ENCODE measurements at regions not wholly inside any gene's neighbourhood (a gene's known extent, or its start where the extent isn't known, plus 50 kb on each side); places are given as distances from the start of the nearest gene placed in this dataset.
"Not testable (repeated sequence)": the region's sequence is repeated elsewhere in the genome, so short reads cannot be mapped to it uniquely, and the experiment has no call there.

DNA sequence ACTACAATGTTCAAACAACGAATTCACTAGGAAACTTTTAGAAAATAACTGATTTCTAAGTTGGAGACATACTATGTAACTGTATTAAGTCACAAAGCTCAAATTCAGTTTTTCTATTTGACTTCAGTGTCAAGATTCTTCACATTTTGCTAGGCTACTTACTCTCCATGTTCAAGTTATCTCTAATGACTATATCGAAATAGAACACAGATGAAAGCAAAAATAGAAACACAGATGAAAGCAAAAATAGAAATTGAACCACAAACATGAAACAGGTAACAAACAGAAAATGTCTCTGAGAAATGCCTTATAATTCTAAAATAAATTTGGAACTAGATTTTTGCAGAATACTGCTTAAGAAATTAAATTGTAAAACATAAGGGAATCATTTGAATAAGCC is 113.5 kb downstream of the SPDYE17 start:
- not testable (repeated sequence) for DNase-seq

- not testable (repeated sequence) for DNase-seq
Observed at GRCh38 chr7:76914361-76914760, 117.8 kb downstream of the SPDYE17 start.

DNA sequence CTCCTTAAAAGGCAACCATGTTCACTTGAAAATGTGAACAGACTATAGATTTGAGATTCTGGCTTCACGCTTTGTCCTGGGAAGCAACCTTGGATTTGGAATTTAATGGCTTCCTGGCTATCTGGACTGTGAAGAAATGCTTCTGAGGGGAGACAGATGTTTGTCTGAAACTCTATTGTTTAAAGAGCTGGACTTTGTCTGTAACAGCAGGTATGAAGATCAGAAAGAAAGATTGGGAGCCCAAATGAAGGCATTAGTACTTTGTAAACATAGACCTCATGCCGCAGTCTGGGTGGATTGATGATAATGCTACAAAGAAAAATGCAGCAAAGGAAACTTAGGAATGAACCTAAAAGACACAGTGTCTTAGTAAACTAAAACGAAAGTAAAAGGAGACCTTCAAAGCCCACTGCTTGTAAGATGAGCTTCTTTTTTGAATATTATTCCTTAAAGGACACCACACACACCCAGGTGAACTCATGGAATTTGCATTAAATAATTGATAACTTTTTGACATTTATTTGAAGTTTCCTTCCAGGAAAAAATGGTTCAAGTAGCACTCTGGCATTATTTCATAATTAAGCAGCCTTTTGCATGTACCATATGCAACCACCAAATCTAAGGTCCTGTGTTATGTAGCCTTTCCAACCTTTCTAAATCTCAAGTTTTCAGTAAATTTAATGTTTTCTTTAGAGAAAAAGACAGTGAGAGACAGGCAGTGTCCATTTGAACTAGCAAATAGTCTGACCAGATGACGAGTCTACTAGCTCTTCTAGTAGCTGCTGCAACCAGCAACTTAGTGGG is 119.9 kb downstream of the SPDYE17 start:
- not testable (repeated sequence) for DNase-seq

- not testable (repeated sequence) for DNase-seq
Observed at GRCh38 chr7:76904688-76905087, 127.5 kb downstream of the SPDYE17 start.

GRCh38 chr7:76901944-76902710 is 130.0 kb downstream of the SPDYE17 start:
- DNase-seq = not testable (repeated sequence)

DNA sequence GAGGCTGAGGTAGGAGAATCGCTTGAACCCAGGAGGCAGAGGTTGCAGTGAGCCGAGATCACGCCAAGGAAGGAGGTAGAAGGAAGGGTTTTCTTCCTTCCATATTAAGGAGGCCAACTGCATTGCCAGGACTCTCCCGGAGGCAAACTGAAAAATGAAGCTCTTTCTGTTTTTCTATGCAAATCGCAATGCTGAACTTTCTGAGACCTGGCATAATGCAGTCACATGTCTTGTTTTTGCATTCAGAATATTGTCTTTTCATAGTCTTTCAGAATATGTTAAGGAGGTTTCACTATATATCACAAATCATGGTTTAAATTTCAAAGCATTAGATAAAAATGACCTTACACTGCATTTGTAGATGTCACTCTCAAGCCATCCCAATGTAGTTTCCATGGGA is 133.4 kb downstream of the SPDYE17 start:
- DNase-seq = not testable (repeated sequence)

DNA sequence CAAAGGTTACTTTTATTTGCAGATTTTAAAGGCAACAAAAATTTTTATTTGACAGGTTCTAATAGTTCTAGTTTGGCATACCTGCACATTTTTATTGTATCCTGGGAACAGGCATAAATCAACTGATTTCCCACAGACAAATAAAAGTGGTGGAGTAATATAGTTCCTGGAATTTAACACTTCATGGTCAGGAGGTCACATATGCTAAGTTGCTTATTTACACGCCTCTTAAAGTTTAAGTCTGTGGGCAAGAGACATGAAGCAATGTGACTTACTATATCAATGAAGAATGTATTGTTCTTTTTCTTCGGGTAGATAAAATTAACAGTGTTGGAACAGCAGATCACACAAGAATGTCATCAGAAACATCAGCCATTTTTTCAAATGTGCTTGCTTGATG is 135.2 kb downstream of the SPDYE17 start:
- DNase-seq = not testable (repeated sequence)

GRCh38 chr7:76895696-76896095 is 136.5 kb downstream of the SPDYE17 start:
- DNase-seq = not testable (repeated sequence)

GRCh38 chr7:76891771-76892170 is 140.4 kb downstream of the SPDYE17 start:
- DNase-seq = not testable (repeated sequence)

- not testable (repeated sequence) for DNase-seq
Observed at GRCh38 chr7:76879733-76880288, 152.3 kb downstream of the SPDYE17 start.

DNA sequence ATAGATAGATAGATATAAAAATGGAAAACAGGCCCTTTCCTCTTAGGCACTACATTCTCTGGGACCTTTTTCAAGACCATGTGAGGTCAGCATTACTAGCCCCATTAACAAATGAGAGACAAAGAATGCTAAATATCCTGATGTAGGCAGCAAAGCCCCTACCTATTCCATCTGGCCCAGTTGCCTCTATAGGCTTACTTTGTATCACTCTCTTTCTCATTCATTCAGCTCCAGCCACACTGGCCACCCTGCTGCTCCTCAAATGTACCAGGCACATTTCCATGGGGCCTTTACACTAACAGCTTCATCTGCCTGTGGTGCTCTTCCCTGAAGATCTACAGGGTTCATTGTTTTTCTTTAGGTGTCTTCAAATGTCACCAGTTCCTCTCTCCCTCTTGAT is 156.4 kb downstream of the SPDYE17 start:
- not testable (repeated sequence) for DNase-seq

GRCh38 chr7:76870504-76870808 is 161.7 kb downstream of the SPDYE17 start:
- DNase-seq = not testable (repeated sequence)

GRCh38 chr7:76867364-76867889 is 164.7 kb downstream of the SPDYE17 start:
- not testable (repeated sequence) for DNase-seq

- not testable (repeated sequence) for DNase-seq
Observed at GRCh38 chr7:76863150-76863773, 168.9 kb downstream of the SPDYE17 start.

- DNase-seq = not testable (repeated sequence)
Observed at GRCh38 chr7:76862241-76862640, 169.9 kb downstream of the SPDYE17 start.

DNA sequence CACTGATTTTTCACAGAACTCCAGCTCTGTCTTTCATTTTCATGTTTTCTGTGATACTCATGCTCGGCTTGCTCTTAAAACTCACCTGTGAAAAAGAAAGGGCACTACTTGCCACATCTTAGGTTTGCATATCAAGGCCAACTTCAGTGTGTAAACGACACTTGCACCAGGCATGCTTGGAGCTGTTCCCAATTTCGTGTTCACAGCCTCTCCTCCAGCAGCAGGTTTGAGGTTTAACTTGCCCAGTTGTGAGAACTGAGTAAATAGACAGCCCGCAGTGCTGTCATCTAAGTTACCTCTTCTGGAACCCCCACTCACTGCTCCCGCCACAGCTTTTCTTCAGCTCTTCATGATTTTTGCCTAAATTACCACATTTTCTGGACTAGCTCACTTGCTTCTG is 172.2 kb downstream of the SPDYE17 start:
- DNase-seq = not testable (repeated sequence)

DNA sequence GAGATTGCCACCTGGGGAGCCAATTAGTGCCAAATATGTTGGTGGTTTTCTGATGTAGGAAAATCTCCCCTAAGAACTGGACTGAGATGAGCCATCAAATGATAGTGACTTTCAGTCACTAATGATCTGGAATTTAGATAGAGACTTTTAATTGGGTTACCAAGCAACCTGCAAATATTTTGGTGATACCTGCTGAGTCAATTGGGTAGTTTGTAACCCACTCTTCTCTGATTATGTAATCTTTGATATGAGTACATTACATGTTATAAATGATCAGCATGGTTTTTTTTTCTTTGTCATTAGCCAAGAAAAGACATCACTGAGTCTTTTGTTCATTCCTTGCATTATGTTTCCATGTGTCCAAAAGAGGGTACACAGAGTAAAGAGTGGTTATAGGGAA is 177.5 kb downstream of the SPDYE17 start:
- DNase-seq = not testable (repeated sequence)

DNA sequence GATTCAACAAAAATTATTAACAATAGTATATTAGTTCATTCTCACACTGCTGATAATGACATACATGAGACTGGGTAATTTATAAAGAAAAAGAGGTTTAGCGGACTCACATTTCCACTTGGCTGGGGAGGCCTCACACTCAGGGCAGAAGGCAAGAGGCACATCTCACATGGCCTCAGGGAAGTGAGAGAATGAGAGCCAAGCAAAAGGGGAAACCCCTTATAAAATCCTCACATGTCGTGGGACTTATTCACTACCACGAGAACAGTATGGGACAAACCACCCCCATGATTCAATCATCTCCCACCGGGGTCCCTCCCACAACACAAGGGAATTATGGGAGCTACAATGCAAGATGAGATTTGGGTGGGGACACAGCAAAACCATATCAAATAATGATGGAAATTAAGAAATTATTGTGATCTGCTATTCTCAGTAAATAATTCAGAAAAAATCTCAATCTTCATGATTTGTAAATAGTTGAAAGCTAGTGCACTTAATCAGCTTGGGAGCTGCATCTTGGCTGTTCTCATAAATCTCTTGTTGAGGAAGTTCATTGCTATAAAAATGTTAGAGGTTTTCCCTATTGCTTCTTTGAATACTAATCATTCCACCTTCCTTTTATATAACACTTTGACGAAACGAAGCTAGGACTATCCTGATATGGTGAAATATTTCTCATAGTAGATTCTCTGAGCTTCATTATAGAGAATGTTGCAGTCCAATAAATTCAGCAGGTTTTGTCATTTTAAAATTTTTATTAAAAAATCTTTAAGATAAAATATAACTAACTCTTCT is 179.2 kb downstream of the SPDYE17 start:
- DNase-seq = not testable (repeated sequence)

DNA sequence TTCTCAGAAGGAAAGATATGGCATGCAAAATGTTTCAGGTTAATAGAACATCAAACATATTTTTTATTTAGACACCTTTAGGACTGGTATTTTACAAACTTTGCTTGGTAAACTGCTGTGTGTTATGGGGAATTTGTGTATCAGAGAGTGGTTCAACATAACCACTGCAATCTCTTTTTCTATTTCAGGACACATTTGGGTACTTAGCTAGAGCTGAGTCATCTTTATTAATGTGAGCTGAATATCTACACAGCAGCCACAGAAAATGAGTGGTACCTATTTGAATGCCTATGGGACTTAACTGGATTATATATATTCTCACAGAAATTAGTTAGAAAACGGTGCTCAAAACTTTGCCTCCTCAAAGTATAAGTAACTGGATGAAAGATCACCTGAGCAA is 179.8 kb downstream of the SPDYE17 start:
- DNase-seq = not testable (repeated sequence)

GRCh38 chr7:76851617-76852016 is 180.5 kb downstream of the SPDYE17 start:
- not testable (repeated sequence) for DNase-seq

DNA sequence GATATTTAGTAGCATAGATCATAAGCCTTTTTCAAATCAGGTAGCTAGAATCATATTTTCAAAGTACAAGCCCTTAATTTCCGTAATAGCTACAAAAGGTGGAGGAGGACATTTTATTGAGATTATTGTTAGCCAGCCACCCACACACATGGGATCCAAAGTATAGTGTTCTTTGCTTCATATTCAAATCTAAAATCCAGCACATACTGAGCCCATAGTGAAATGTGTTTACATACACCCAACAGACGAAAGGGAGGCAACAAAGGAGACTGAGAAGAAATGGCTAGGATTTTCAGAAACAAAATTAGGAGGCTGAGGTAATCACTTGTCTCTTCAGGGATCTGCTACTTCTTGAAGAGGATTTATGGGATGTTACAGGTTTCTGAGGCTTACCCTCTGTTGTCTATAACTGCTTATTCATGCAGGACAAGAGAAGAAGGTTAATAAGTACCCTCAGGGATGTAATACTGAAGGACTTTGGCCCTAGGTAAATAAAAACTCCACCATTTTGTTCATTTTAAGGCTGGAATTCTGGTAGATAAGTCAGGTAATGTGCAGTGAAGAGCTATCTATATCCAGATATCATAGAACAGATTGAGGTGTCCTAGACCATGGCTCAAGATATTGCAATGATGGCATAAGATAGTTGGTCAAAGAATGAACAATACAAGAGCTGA is 182.1 kb downstream of the SPDYE17 start:
- not testable (repeated sequence) for DNase-seq

Measured in SHP77 (cell line).